ENCODE measurements at regions not wholly inside any gene's neighbourhood (a gene's known extent, or its start where the extent isn't known, plus 50 kb on each side); places are given as distances from the start of the nearest gene placed in this dataset.

- intact Hi-C loops (cut with DNase I) = no loop called here
- Histone ChIP-seq H3K4me1 (no peaks in the 10 kb centered on the region), H3K27ac (no peak overlapping the region), H3K27me3 (no peaks in the 10 kb centered on the region), H3K9me3 (no peaks in the 10 kb centered on the region), H3K4me3 (replicated peaks in 1 of 3) (no peak overlapping the region), H3K36me3 (no peaks in the 10 kb centered on the region)
- TF ChIP-seq, protein P1, sequence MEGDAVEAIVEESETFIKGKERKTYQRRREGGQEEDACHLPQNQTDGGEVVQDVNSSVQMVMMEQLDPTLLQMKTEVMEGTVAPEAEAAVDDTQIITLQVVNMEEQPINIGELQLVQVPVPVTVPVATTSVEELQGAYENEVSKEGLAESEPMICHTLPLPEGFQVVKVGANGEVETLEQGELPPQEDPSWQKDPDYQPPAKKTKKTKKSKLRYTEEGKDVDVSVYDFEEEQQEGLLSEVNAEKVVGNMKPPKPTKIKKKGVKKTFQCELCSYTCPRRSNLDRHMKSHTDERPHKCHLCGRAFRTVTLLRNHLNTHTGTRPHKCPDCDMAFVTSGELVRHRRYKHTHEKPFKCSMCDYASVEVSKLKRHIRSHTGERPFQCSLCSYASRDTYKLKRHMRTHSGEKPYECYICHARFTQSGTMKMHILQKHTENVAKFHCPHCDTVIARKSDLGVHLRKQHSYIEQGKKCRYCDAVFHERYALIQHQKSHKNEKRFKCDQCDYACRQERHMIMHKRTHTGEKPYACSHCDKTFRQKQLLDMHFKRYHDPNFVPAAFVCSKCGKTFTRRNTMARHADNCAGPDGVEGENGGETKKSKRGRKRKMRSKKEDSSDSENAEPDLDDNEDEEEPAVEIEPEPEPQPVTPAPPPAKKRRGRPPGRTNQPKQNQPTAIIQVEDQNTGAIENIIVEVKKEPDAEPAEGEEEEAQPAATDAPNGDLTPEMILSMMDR (IDR thresholded peaks at IDR 0.05) = no peak
- TF ChIP-seq POLR2A (IDR thresholded peaks at IDR 0.05) = no peak
- no peak for DNase-seq
These were observed 1199.3 kb downstream of the CDH11 start for GRCh38 chr16:63922560-63922959.

GRCh38 chr16:63921737-63922295 is 1200.0 kb downstream of the CDH11 start:
- Histone ChIP-seq H3K27me3 (no peaks in the 10 kb centered on the region), H3K4me1 (no peaks in the 10 kb centered on the region), H3K27ac (no peak overlapping the region), H3K9me3 (no peaks in the 10 kb centered on the region), H3K36me3 (no peaks in the 10 kb centered on the region), H3K4me3 (replicated peaks in 1 of 3) (no peak overlapping the region)
- intact Hi-C loops (cut with DNase I) = no loop called here
- TF ChIP-seq POLR2A (IDR thresholded peaks at IDR 0.05) = no peak
- TF ChIP-seq, protein P1 (IDR thresholded peaks at IDR 0.05) = no peak
- WGBS, 2 donors = 85 to 89% methylated on average over 3 of the region's 3 CpGs
- DNase-seq = no peak

GRCh38 chr16:63913290-63913689 is 1208.6 kb downstream of the CDH11 start:
- no peaks in the 10 kb centered on the region for H3K4me1 ChIP-seq
- H3K27ac ChIP-seq = no peak overlapping the region
- H3K9me3 ChIP-seq = no peaks in the 10 kb centered on the region
- no peaks in the 10 kb centered on the region for H3K36me3 ChIP-seq
- DNase-seq = no peak
- WGBS, 2 donors = 94 to 95% methylated on average over 1 of the region's 1 CpG
- H3K4me3 ChIP-seq (replicated peaks in 1 of 3) = no peak overlapping the region
- H3K27me3 ChIP-seq = no peaks in the 10 kb centered on the region
- TF ChIP-seq, protein P1 (IDR thresholded peaks at IDR 0.05) = no peak
- no peak for TF ChIP-seq POLR2A (IDR thresholded peaks at IDR 0.05)
- intact Hi-C loops (cut with DNase I) = no loop called here

DNA sequence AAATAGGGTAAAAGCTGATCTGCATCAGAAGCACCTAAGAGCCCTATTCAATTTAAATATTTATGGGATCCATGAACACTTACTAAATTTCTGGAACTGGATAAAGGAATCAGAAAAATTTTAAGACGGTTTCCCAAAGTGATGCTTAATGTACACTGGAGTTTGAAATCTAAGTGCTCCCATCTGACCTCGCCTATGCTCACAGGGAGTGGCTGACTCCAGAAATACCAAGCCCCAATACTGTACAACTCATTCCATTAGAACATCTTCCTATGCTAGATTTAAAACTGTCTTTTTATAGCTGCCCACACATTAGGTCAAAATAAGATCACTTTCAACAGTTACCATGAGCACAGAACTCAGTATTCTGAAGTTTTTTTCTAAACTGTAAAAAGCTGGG is 1214.6 kb downstream of the CDH11 start:
- Histone ChIP-seq H3K27ac (no peak overlapping the region), H3K36me3 (no peaks in the 10 kb centered on the region), H3K4me1 (no peaks in the 10 kb centered on the region), H3K9me3 (no peaks in the 10 kb centered on the region), H3K4me3 (replicated peaks in 1 of 3) (no peak overlapping the region), H3K27me3 (no peaks in the 10 kb centered on the region)
- WGBS, 2 donors = 83 to 90% methylated on average over 2 of the region's 2 CpGs
- TF ChIP-seq, protein P1 (IDR thresholded peaks at IDR 0.05) = no peak
- no peak for TF ChIP-seq POLR2A (IDR thresholded peaks at IDR 0.05)
- no peak for DNase-seq
- intact Hi-C loops (cut with DNase I) = no loop called here

DNA sequence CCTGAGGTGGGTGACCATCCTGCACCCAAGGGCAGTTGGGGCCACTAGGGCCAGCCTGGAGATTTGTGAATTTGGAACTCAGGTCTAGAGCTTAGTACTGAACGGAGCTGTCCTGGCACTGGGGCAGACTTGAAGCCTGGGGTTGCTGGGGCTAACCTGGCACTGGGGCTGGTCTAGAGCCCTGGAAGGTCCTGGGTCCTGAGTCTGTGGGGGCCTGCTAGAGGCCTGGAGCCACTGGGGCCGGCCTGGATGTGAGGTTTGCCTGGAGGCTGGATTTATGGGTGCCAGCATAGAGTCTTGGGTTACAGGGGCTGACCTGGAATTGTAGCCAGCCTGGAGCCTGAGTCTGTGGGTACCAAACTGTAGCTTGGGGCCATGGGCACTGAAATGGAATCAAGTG is 1216.9 kb downstream of the CDH11 start:
- 93 to 94% methylated on average over 2 of the region's 2 CpGs for WGBS, 2 donors
- no peaks in the 10 kb centered on the region for H3K4me1 ChIP-seq
- no peak overlapping the region for H3K4me3 ChIP-seq (replicated peaks in 1 of 3)
- no peak overlapping the region for H3K27ac ChIP-seq
- H3K27me3 ChIP-seq = no peaks in the 10 kb centered on the region
- intact Hi-C loops (cut with DNase I) = no loop called here
- DNase-seq = no peak
- H3K36me3 ChIP-seq = no peaks in the 10 kb centered on the region
- H3K9me3 ChIP-seq = no peaks in the 10 kb centered on the region
- TF ChIP-seq POLR2A (IDR thresholded peaks at IDR 0.05) = no peak
- TF ChIP-seq, protein P1 (IDR thresholded peaks at IDR 0.05) = no peak

Measured in thyroid gland (tissue), 4 donors.